COLO829 (cell line): ENCODE measurements at regions not wholly inside any gene's neighbourhood (a gene's known extent, or its start where the extent isn't known, plus 50 kb on each side); places are given as distances from the start of the nearest gene placed in this dataset.
"Not testable (repeated sequence)": the region's sequence is repeated elsewhere in the genome, so short reads cannot be mapped to it uniquely, and the experiment has no call there.

Experiments
- DNase-seq: peaks from one replicate; pipeline ENCODE4 v3.0.0; 2012; ENCODE audit warnings: low spot score

DNA sequence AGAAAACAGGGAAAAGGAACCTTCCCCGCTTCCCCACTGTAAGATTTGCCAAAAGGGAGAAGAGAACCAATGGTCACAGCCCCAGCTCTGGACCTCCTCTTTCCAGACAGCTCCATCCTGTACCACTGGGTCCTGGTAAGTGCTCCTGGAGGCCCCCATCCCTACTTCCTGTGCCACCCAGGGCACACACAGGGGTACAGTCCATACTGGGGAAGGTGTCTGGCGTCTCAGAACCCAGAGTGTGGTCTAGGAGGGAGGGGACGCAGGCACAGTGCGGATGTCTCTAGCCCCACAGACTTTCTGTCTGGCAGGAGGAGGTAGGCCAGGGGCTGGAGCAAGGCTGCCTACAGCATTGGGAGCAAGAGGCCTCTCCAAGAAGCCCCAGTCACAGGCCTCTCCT, 213.3 kb upstream of the IGFBP3 start:
- no peak for DNase-seq

GRCh38 chr7:46133751-46134150, 212.7 kb upstream of the IGFBP3 start:
- DNase-seq, result no peak

- no peak for DNase-seq
These were observed 212.0 kb upstream of the IGFBP3 start for GRCh38 chr7:46133072-46133471.

GRCh38 chr7:46131916-46132795, 211.1 kb upstream of the IGFBP3 start:
- no peak for DNase-seq

DNA sequence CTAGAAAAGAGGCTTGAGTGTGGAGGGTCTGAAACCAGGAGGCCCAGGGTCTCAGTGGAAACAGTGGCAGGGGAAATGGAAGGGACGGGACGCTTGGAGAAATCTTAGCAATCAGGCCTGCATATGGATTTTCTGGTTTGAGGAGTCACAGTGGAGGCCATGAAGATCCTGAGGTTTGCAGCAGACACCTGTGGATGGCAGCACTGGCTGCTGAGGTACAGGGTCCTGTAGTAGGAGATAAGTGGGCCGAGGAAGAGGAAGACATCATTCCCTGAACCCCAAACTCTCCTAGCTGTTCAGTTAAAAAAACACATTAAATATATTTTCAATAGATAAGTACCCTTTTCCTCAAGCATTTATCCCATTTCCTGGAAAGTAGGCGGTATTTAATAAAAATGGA, 208.8 kb upstream of the IGFBP3 start:
- DNase-seq, result no peak

GRCh38 chr7:46127814-46128213, 206.7 kb upstream of the IGFBP3 start:
- DNase-seq, result no peak

GRCh38 chr7:46126675-46127300, 205.7 kb upstream of the IGFBP3 start:
- DNase-seq, result no peak

DNA sequence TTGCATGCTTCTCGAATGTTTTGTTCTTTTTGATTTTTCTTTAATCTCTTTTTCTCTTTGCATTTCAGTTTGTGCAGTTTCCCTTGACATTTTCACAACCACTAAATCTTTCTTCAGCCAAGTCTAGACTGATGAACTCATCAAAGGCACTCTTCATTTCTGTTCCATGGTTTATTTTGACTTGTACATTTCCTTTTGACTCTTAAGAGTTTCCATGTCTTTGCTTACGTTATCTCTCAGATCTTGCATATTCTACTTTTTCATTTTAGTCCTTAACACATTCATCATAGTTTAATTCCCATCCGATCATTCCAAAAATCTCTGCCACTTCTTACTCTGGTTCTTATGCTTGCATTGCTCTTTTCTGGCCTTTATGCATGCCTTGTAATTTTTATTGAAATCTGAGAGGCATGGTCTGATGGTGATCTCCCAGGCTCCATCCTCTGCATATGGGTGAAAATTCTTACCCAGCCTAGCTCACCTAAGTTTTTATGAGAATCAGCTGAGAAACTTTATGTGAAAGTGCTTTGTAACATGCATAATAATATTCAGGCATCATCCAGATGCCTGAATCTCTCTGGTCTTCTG, 202.8 kb upstream of the IGFBP3 start:
- DNase-seq, result no peak

DNA sequence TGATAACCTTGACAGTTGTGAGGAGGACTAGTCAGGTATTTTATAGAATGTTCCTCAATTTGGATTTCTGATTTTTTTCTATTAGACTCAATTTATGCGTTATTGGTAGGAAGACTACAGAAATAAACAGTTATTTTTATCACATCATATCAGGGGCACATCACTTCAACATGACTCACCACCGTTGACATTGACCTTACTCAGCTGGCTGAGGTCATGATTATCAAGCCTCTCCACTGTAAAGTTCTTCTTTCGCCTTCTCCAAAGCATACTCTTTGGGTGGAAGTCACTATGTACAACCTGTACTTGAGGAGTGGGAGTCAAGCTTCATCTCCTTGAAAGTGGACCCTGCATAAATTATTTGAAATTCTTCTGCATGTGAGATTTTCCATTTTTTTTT, 194.3 kb upstream of the IGFBP3 start:
- DNase-seq, result no peak

DNA sequence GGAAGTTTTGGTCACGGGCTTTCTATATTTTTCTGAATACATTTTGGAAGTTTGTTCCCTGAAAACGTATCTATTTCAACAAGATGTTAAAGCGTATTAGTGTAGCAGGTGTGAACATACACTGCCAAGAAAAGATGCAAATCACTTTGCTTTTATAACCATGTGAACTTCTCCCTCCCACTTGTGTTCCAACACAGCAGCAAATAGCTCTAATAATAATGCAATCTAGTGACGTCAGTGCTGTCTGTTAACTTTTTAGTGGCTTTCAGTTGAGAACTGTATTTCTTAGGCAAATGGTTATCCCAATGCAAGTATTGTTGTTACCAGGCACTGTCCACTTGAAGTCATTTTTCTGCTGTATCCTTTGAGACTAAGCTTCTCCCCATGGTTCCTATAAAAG, 188.4 kb upstream of the IGFBP3 start:
- DNase-seq, result no peak

DNA sequence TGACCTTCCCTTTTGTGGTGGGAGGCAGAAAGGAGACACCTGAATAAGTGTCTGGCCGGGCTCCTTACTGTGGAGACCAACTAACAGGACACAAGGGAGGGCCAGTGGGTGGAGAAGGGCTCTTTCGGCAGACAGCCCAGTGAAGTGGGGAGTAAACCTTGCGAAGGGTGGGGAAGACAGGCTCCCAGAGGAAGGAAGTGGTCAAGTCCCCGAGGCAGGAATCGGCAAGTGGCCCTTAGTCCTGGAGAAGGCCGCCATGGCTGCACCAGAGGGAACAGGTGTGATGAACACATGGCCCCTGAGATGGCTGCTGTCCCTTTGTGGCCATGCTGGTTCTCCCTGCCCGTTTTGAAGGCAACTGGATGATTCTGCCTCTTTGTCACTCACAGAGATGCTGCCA, 187.2 kb upstream of the IGFBP3 start:
- no peak for DNase-seq

GRCh38 chr7:46107610-46108217, 186.6 kb upstream of the IGFBP3 start:
- DNase-seq, result no peak

GRCh38 chr7:46100521-46100920, 179.4 kb upstream of the IGFBP3 start:
- DNase-seq, result no peak

DNA sequence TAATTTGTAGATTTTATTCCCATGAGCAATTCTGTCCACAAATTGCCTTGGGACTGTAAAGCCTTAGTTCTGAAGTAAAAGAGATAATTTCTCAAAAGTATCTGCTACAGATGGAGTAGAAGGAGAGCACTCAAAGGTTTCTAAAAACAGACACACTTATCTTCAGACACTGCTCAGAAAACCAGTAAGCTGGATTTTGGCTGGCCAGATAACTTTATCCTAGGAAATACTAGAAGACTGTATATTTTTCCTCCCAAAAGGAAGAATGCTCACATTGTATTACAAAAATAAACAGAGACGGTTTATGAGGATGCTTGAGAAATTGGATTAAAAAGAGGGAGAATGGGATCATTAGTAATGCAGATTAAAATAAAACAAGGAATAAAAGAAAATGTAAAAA, 178.0 kb upstream of the IGFBP3 start:
- peak; percentile 67 for DNase-seq

DNA sequence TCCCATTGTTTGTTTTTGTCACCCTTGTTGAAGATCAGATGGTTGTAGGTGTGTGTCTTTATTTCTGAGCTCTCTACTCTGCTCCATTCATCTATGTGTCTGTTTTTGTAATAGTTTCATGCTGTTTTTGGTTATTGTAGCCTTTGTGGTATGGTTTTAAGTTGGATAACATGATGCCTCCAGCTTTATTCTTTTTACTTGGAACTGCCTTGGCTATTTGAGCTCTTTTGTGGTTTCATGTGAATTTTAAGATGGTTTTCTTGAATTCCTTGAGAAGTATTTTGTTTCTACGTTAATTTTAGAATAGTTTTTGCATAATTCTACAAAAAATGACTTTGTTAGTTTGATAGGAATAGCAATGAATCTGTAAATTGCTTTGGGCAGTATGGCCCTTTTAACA, 170.0 kb upstream of the IGFBP3 start:
- no peak for DNase-seq

DNA sequence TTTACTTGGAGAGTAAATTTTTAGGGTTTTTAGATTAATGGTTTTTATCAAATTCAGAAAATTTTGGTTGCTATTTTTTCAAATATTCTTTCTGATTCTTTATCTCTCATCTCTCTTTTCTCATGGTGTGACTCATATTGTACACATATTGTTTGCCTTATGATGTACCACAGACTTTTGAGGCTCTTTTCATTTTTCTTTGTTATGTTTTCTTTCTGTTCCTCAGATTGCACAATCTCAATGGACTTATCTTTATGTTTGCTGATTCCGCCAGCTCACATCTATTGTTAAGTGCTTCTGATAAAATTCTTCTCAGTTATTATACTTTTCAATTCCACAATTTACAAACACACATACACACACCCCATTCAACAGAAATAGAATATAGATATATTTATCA, 168.2 kb upstream of the IGFBP3 start:
- no peak for DNase-seq

DNA sequence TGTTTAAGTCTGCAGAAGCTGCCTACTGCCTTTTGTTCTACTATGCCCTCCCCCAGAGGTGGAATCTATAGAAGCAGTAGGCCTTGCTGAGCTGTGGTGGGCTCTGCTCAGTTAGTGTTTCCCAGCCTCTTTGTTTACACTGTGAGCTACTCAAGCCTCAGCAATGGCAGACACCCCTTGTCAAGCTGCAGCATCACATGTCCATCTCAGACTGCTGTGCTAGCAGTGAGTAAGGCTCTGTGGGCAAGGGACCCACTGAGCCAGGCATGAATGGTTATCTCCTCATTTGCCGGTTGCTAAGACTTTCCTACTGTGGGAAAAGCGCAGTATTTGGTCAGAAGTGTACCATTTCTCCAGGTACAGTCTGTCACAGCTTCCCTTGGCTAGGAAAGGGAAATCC, 167.4 kb upstream of the IGFBP3 start:
- not testable (repeated sequence) for DNase-seq

DNA sequence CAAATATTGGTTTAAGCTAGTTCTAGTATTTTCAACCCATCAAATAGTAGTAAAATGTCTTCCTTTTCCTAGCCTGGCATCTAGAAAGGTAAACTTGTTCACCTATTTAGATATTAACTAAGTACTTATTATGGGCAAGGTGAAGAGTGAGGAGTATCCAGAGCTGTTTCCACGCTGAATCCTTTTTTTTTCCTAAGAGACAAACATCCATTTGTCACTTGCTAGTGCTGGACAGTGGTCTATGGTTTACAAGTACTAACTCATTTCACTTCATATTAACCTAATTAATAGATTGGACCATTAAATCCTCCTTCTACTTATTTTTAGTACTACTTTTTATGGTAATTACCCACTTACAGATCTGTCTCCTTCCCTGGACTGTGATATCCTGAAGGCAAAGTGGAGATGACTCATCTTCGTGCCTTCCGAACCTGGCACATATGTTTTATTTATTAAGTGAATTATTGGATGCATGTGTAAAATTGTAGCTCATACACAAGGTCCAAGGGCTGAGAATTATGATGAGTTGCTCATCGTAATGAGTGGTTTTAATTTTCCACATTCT, 159.6 kb upstream of the IGFBP3 start:
- DNase-seq, result peak; percentile 80

- peak; percentile 76 for DNase-seq
These were observed 158.3 kb upstream of the IGFBP3 start for GRCh38 chr7:46079421-46079820.

DNA sequence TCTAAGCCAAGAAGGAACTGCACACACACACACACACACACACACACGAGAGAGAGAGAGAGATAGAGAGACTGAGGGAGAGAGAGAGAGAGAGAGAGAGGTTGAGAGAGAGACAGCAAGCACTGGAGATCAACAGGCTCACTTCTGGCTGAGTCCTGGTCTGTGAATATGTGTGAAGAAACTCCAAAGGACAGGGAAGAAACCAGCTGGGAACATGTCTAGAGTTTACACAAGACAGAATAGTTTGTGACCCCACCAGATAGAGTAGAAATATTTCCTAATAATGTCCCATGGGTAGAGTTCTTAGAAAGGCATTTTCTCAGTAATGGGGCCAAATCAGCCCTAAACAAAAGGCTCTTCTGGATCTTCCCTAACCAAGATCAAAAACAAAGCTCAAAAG, 155.5 kb upstream of the IGFBP3 start:
- DNase-seq, result no peak

DNA sequence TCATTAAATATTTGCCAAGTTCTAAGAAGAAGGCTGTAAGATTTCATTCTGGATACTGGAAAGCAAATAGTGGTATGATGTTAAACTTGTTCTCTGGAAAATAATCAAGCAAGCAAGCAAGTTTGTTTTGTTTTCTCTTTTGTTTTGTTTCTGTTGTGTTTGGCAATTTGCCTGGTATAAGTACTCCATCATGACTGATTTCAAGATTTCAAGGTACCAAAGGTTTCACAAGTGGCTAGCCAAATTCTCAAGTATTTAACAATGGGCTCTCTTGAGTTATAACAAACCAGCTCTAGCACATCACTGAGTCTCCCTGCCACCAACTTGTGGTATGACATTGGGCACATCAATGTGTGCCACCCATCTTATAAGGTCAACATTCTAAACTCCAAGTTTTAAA, 151.7 kb upstream of the IGFBP3 start:
- no peak for DNase-seq

DNA sequence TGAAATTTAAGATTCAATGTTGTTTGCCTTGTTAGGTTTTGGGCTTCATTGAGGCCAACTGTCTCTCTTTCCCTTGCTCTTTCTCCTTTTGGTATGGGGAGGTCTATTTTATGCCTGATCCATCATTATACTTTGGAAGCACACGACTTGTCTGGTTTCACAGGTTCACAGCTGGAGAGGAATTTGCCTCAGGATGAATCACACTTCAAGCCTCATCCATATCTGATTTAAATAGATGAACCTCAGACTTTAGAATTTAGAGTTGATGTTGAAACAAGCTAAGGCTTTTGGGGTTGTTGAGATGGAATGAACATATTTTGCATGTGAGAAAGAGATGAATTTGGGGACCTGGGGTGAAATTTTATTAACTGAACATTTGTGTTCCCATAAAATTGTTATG, 150.5 kb upstream of the IGFBP3 start:
- no peak for DNase-seq

- DNase-seq, result no peak
These were observed 150.0 kb upstream of the IGFBP3 start for GRCh38 chr7:46071076-46071475.
